Ovary (tissue), 3 donors: ENCODE measurements at regions not wholly inside any gene's neighbourhood (a gene's known extent, or its start where the extent isn't known, plus 50 kb on each side); places are given as distances from the start of the nearest gene placed in this dataset.

ENCODE experiments used
- CTCF ChIP-seq, 3 donors: fragments of 450-650 bp in 2 of 3; fragments of 200-600 bp in 1 of 3; IDR thresholded peaks; one replicate each; pipeline versions ENCODE4 v1.5.1 to v1.8.0; 2016 to 2022; ENCODE audit warnings: antibody characterized with exemption in 3 of 3, mild to moderate bottlenecking in 1 of 3
- EP300 ChIP-seq: sonication (generic); formaldehyde crosslinking; IDR thresholded peaks from one replicate; pipeline ENCODE4 v1.6.1; 2017; ENCODE audit warnings: antibody characterized with exemption
- POLR2A ChIP-seq: fragments of 450-650 bp; IDR thresholded peaks from one replicate; pipeline ENCODE4 v1.6.1; 2017; ENCODE audit warnings: antibody characterized with exemption, mild to moderate bottlenecking, moderate library complexity
- donor health status: DM: no; HTN: no; CAD: no.

- TF ChIP-seq CTCF (IDR thresholded peaks at IDR 0.05) = no peak
- TF ChIP-seq POLR2A = no peak
- TF ChIP-seq EP300 = no peak
These were observed 63.1 kb downstream of the NIBAN1 start for GRCh38 chr1:184911103-184911745.
